Bronchial epithelial cell (primary cell): ENCODE measurements at regions not wholly inside any gene's neighbourhood (a gene's known extent, or its start where the extent isn't known, plus 50 kb on each side); places are given as distances from the start of the nearest gene placed in this dataset.

Experiments used
- DNase-seq: peaks from one replicate; pipeline ENCODE4 v3.0.0-alpha.2; 2010; ENCODE audit warnings: low read depth
- FAIRE-seq: peaks from 2 replicates; lab custom pipeline; 2011; peaks lifted over from hg19 to GRCh38; lab: Jason Lieb, UNC
- H3K27me3 ChIP-seq: 2 replicates; pipeline ENCODE4 v1.5.1; 2011; ENCODE audit warnings: low read length; ENCODE audit not compliant: control insufficient read depth, insufficient read depth
- H3K36me3 ChIP-seq: 2 replicates; pipeline ENCODE4 v1.5.1; 2011; ENCODE audit warnings: low read length; ENCODE audit not compliant: control insufficient read depth, insufficient read depth
- H3K4me3 ChIP-seq: 2 replicates; pipeline ENCODE4 v1.5.1; 2011; ENCODE audit warnings: mild to moderate bottlenecking, low read depth, low read length, control low read depth
- CTCF ChIP-seq: IDR thresholded peaks from 2 replicates; pipeline ENCODE4 v1.5.1; 2011; ENCODE audit warnings: mild to moderate bottlenecking, moderate library complexity, low read length, control low read depth, inconsistent platforms; ENCODE audit not compliant: insufficient read depth, severe bottlenecking

GRCh38 chr2:51812138-51812866 lies 780.4 kb upstream of the NRXN1 start:
- no peaks in the 10 kb centered on the region for H3K27me3 ChIP-seq
- DNase-seq (peak; percentile 84), FAIRE-seq (peak; percentile 40)
- H3K36me3 ChIP-seq, result no peaks in the 10 kb centered on the region
- no peak overlapping the region for H3K4me3 ChIP-seq
- no peak for TF ChIP-seq CTCF

- FAIRE-seq (no peak), DNase-seq (no peak)
- no peak overlapping the region for H3K4me3 ChIP-seq
- no peak for TF ChIP-seq CTCF
- no peaks in the 10 kb centered on the region for H3K36me3 ChIP-seq
- no peaks in the 10 kb centered on the region for H3K27me3 ChIP-seq
Measured at GRCh38 chr2:51810197-51810596, 778.3 kb upstream of the NRXN1 start.

- H3K4me3 ChIP-seq, result no peak overlapping the region
- FAIRE-seq, result no peak
- no peaks in the 10 kb centered on the region for H3K36me3 ChIP-seq
- DNase-seq, result no peak
- no peak for TF ChIP-seq CTCF
- no peaks in the 10 kb centered on the region for H3K27me3 ChIP-seq
Measured at GRCh38 chr2:51807229-51807628, 775.3 kb upstream of the NRXN1 start.

- no peak for FAIRE-seq
- peak; percentile 55 for TF ChIP-seq CTCF
- no peaks in the 10 kb centered on the region for H3K27me3 ChIP-seq
- H3K4me3 ChIP-seq, result no peak overlapping the region
- no peak for DNase-seq
- no peaks in the 10 kb centered on the region for H3K36me3 ChIP-seq
Measured at GRCh38 chr2:51795248-51795888, 763.4 kb upstream of the NRXN1 start.

GRCh38 chr2:51791496-51791895 lies 759.6 kb upstream of the NRXN1 start:
- H3K27me3 ChIP-seq, result no peaks in the 10 kb centered on the region
- DNase-seq, result no peak
- TF ChIP-seq CTCF, result no peak
- no peaks in the 10 kb centered on the region for H3K36me3 ChIP-seq
- no peak for FAIRE-seq
- no peak overlapping the region for H3K4me3 ChIP-seq
